WTC11 (cell line): ENCODE measurements at regions not wholly inside any gene's neighbourhood (a gene's known extent, or its start where the extent isn't known, plus 50 kb on each side); places are given as distances from the start of the nearest gene placed in this dataset.

Source experiments
- ATAC-seq: fragments of 200-7000 bp; cut with Tn5 transposase; 2 replicates; pipeline ENCODE4 v1.10.0; 2021; ENCODE audit warnings: mild to moderate bottlenecking, moderate library complexity
- CTCF ChIA-PET: fragments of 300-600 bp; sonication (Branson Sonifier 250); formaldehyde crosslinking; loops from one replicate; lab custom pipeline; 2021; ENCODE audit warnings: antibody characterized with exemption; lab: Charles Lee
- POLR2A ChIA-PET: fragments of 350-600 bp; sonication (Branson Sonifier 250); formaldehyde crosslinking; loops from one replicate; lab custom pipeline; 2021; ENCODE audit warnings: antibody characterized with exemption; lab: Charles Lee
- DNase-seq: peaks from one replicate; pipeline ENCODE4 v3.0.0; 2021; ENCODE audit warnings: low spot score
- H3K27ac Mint-ChIP-seq: 2 replicates; pipeline ENCODE4 v1.8.0; 2021; ENCODE audit warnings: mixed read lengths
- H3K27me3 Mint-ChIP-seq: 2 replicates; pipeline ENCODE4 v1.8.0; 2021; ENCODE audit warnings: low read depth, mild to moderate bottlenecking, moderate library complexity, mixed read lengths
- H3K36me3 Mint-ChIP-seq: 2 replicates; pipeline ENCODE4 v1.8.0; 2021; ENCODE audit warnings: mixed read lengths
- H3K4me1 Mint-ChIP-seq: 2 replicates; pipeline ENCODE4 v1.8.0; 2022; ENCODE audit warnings: mixed read lengths
- H3K4me3 Mint-ChIP-seq: 2 replicates; pipeline ENCODE4 v1.8.0; 2021; ENCODE audit warnings: mild to moderate bottlenecking, moderate library complexity, mixed read lengths
- H3K9me3 Mint-ChIP-seq: 2 replicates; pipeline ENCODE4 v1.8.0; 2021; ENCODE audit warnings: mixed read lengths
- ATF2 ChIP-seq: sonication (generic); formaldehyde crosslinking; IDR thresholded peaks from 2 replicates; pipeline ENCODE4 v1.8.1; 2022; ENCODE audit warnings: low read depth, missing genetic modification reagents, borderline replicate concordance
- ETV6 ChIP-seq: sonication (generic); formaldehyde crosslinking; IDR thresholded peaks from 2 replicates; pipeline ENCODE4 v1.8.1; 2022; ENCODE audit warnings: mild to moderate bottlenecking, missing genetic modification reagents
- FOXP1 ChIP-seq: sonication (generic); formaldehyde crosslinking; IDR thresholded peaks from 2 replicates; pipeline ENCODE4 v1.8.0; 2022; ENCODE audit warnings: missing genetic modification reagents, mild to moderate bottlenecking, moderate library complexity, borderline replicate concordance
- FOXP4 ChIP-seq: sonication (generic); formaldehyde crosslinking; IDR thresholded peaks from 2 replicates; pipeline ENCODE4 v1.8.0; 2022; ENCODE audit warnings: mild to moderate bottlenecking, missing genetic modification reagents
- GRHL2 ChIP-seq: fragments of 250-450 bp; sonication (Bioruptor Pico); IDR thresholded peaks from 2 replicates; pipeline ENCODE4 v1.8.0; 2022; ENCODE audit warnings: mild to moderate bottlenecking, moderate library complexity; ENCODE audit not compliant: insufficient replicate concordance, severe bottlenecking
- KAT7 ChIP-seq: sonication (generic); formaldehyde crosslinking; IDR thresholded peaks from 2 replicates; pipeline ENCODE4 v1.8.1; 2023; ENCODE audit warnings: missing genetic modification reagents, mild to moderate bottlenecking, borderline replicate concordance
- MYBL2 ChIP-seq: sonication (generic); formaldehyde crosslinking; IDR thresholded peaks from 2 replicates; pipeline ENCODE4 v1.8.1; 2023; ENCODE audit warnings: mild to moderate bottlenecking, moderate library complexity, missing genetic modification reagents
- NFYB ChIP-seq: sonication (generic); formaldehyde crosslinking; conservative IDR thresholded peaks from 2 replicates; pipeline ENCODE4 v1.8.0; 2022; ENCODE audit warnings: low read depth, missing genetic modification reagents
- NR2C2 ChIP-seq: sonication (generic); formaldehyde crosslinking; IDR thresholded peaks from 2 replicates; pipeline ENCODE4 v1.8.0; 2022; ENCODE audit warnings: mild to moderate bottlenecking, missing genetic modification reagents
- NR3C1 ChIP-seq: sonication (generic); formaldehyde crosslinking; conservative IDR thresholded peaks from 2 replicates; pipeline ENCODE4 v1.8.1; 2023; ENCODE audit warnings: low read depth, mild to moderate bottlenecking, missing genetic modification reagents
- STAT6 ChIP-seq: sonication (generic); formaldehyde crosslinking; conservative IDR thresholded peaks from 2 replicates; pipeline ENCODE4 v1.8.1; 2023; ENCODE audit warnings: mild to moderate bottlenecking, low read depth, missing genetic modification reagents, moderate library complexity
- TEAD4 ChIP-seq: sonication (generic); formaldehyde crosslinking; IDR thresholded peaks from 2 replicates; pipeline ENCODE4 v1.8.0; 2022; ENCODE audit warnings: mild to moderate bottlenecking, missing genetic modification reagents
- ZNF416 ChIP-seq: fragments of 250-450 bp; sonication (Bioruptor Pico); IDR thresholded peaks from 2 replicates; pipeline ENCODE4 v1.9.0; 2021; ENCODE audit warnings: mild to moderate bottlenecking, inconsistent platforms
- ZNF532 ChIP-seq: fragments of 250-450 bp; sonication (Bioruptor Pico); IDR thresholded peaks from 2 replicates; pipeline ENCODE4 v1.9.0; 2021; ENCODE audit warnings: mild to moderate bottlenecking, borderline replicate concordance
- TF ChIP-seq, protein P1 (sequence below): sonication (generic); formaldehyde crosslinking; IDR thresholded peaks from 2 replicates; pipeline ENCODE4 v1.8.1; 2023; ENCODE audit warnings: mild to moderate bottlenecking, missing genetic modification reagents, borderline replicate concordance
- TF ChIP-seq, protein P2 (sequence below): sonication (generic); formaldehyde crosslinking; IDR thresholded peaks from 2 replicates; pipeline ENCODE4 v1.8.1; 2023; ENCODE audit warnings: mild to moderate bottlenecking, missing genetic modification reagents, moderate library complexity
- TF ChIP-seq, protein P3 (sequence below): fragments of 250-450 bp; sonication (Bioruptor Pico); IDR thresholded peaks from 2 replicates; pipeline ENCODE4 v1.8.0; 2021; ENCODE audit warnings: mild to moderate bottlenecking

- Mint-ChIP-seq H3K4me1 (peaks cover 15% of the 10 kb centered on the region), H3K27me3 (peaks cover 11% of the 10 kb centered on the region; the same call in 1 of the 2 replicates), H3K4me3 (no peak overlapping the region), H3K36me3 (peaks cover 26% of the 10 kb centered on the region), H3K27ac (no peak overlapping the region), H3K9me3 (peaks cover 60% of the 10 kb centered on the region)
- POLR2A ChIA-PET, result no interaction called here
- no peak for ATAC-seq
- CTCF ChIA-PET, result no interaction called here
- no peak for TF ChIP-seq MYBL2 (CRISPR knock-in tag)
- TF ChIP-seq ZNF532 (CRISPR knock-in tag), result no peak
- TF ChIP-seq, protein P1, sequence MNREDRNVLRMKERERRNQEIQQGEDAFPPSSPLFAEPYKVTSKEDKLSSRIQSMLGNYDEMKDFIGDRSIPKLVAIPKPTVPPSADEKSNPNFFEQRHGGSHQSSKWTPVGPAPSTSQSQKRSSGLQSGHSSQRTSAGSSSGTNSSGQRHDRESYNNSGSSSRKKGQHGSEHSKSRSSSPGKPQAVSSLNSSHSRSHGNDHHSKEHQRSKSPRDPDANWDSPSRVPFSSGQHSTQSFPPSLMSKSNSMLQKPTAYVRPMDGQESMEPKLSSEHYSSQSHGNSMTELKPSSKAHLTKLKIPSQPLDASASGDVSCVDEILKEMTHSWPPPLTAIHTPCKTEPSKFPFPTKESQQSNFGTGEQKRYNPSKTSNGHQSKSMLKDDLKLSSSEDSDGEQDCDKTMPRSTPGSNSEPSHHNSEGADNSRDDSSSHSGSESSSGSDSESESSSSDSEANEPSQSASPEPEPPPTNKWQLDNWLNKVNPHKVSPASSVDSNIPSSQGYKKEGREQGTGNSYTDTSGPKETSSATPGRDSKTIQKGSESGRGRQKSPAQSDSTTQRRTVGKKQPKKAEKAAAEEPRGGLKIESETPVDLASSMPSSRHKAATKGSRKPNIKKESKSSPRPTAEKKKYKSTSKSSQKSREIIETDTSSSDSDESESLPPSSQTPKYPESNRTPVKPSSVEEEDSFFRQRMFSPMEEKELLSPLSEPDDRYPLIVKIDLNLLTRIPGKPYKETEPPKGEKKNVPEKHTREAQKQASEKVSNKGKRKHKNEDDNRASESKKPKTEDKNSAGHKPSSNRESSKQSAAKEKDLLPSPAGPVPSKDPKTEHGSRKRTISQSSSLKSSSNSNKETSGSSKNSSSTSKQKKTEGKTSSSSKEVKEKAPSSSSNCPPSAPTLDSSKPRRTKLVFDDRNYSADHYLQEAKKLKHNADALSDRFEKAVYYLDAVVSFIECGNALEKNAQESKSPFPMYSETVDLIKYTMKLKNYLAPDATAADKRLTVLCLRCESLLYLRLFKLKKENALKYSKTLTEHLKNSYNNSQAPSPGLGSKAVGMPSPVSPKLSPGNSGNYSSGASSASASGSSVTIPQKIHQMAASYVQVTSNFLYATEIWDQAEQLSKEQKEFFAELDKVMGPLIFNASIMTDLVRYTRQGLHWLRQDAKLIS (CRISPR knock-in tag), result no peak
- no peak for TF ChIP-seq NR3C1
- TF ChIP-seq, protein P2, sequence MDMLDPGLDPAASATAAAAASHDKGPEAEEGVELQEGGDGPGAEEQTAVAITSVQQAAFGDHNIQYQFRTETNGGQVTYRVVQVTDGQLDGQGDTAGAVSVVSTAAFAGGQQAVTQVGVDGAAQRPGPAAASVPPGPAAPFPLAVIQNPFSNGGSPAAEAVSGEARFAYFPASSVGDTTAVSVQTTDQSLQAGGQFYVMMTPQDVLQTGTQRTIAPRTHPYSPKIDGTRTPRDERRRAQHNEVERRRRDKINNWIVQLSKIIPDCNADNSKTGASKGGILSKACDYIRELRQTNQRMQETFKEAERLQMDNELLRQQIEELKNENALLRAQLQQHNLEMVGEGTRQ (CRISPR knock-in tag), result no peak
- no peak for TF ChIP-seq ETV6 (CRISPR knock-in tag)
- no peak for TF ChIP-seq KAT7 (CRISPR knock-in tag)
- no peak for TF ChIP-seq FOXP4
- no peak for DNase-seq
Measured at GRCh38 chr3:3737531-3737930, 61.7 kb upstream of the LRRN1 start.

DNA sequence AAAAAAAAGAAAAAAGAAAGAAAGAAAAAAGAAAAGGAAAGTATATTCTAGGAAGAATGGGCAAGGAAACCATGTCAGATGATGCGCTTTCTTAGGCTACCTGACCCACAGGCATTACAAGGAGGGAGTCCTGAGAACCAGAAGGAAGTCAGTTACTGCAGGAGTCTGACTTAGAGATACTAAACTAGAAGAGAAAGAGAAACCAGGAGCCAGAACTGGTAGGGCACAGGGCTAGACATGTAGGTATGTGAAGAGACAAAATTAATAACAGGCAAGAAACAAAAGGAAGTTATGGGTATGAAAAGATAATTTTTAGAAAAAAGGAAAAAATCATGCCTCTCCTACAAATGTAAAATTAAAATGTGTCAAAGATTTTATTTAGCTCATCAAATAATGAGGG is 63.3 kb upstream of the LRRN1 start:
- no peak overlapping the region for H3K27ac Mint-ChIP-seq
- no peak for DNase-seq
- no peak for ATAC-seq
- ChIA-PET POLR2A (interaction anchor here (0.6 kb wide), 1 partner anchor 223 kb away, joined by 3 read pairs; no protein-coding TSS in a partner anchor), CTCF (no interaction called here)
- H3K36me3 Mint-ChIP-seq, result peaks cover 24% of the 10 kb centered on the region
- peaks cover 75% of the 10 kb centered on the region for H3K9me3 Mint-ChIP-seq
- H3K4me3 Mint-ChIP-seq, result no peak overlapping the region
- H3K4me1 Mint-ChIP-seq, result peaks cover 15% of the 10 kb centered on the region
- peaks cover 11% of the 10 kb centered on the region; the same call in 1 of the 2 replicates for H3K27me3 Mint-ChIP-seq
- TF ChIP-seq STAT6 (CRISPR knock-in tag) (no peak), ATF2 (CRISPR knock-in tag) (no peak), NFYB (CRISPR knock-in tag) (no peak), GRHL2 (CRISPR knock-in tag) (no peak), ZNF416 (CRISPR knock-in tag) (no peak), FOXP1 (no peak), TEAD4 (CRISPR knock-in tag) (no peak), NR2C2 (CRISPR knock-in tag) (no peak)
- TF ChIP-seq, protein P3, sequence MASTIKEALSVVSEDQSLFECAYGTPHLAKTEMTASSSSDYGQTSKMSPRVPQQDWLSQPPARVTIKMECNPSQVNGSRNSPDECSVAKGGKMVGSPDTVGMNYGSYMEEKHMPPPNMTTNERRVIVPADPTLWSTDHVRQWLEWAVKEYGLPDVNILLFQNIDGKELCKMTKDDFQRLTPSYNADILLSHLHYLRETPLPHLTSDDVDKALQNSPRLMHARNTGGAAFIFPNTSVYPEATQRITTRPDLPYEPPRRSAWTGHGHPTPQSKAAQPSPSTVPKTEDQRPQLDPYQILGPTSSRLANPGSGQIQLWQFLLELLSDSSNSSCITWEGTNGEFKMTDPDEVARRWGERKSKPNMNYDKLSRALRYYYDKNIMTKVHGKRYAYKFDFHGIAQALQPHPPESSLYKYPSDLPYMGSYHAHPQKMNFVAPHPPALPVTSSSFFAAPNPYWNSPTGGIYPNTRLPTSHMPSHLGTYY (CRISPR knock-in tag), result no peak
